ENCODE measurements at regions not wholly inside any gene's neighbourhood (a gene's known extent, or its start where the extent isn't known, plus 50 kb on each side); places are given as distances from the start of the nearest gene placed in this dataset.
A peak's percentile ranks its signal among the peaks of the same experiment; 100 is the strongest.

- Histone ChIP-seq H3K4me2 (ENCODE audit: insufficient read depth in 1 of 2, low read depth in 2 of 2, low read length in 2 of 2) (0 out of 4 replicates have a peak overlapping the region, but pooled peaks of 1 of the 2 experiments have one; percentile 1), H3K9me3 (ENCODE audit: insufficient read depth in 2 of 2, low read depth in 1 of 2, low read length in 1 of 2) (no peaks in the 10 kb centered on the region), H3K79me1 (ENCODE audit: low read depth, low read length) (no peaks in the 10 kb centered on the region), H2BK20ac (ENCODE audit: low read length) (no peak overlapping the region), H3K23ac (ENCODE audit: insufficient read length) (no peak overlapping the region), H4K20me1 (replicated peaks in 1 of 2; ENCODE audit: control insufficient read depth in 1 of 2, insufficient read depth in 2 of 2, low read length in 2 of 2) (no peaks in the 10 kb centered on the region), H4K8ac (ENCODE audit: extremely low read depth, insufficient read depth, low read length) (no peak overlapping the region), H2BK120ac (replicated peaks; ENCODE audit: low read depth, low read length) (no peak overlapping the region), H3K79me2 (ENCODE audit: control insufficient read depth in 1 of 2, insufficient read depth in 2 of 2, low read length in 2 of 2) (no peaks in the 10 kb centered on the region), H2BK5ac (ENCODE audit: low read depth, low read length) (no peak overlapping the region), H3K36me3 (ENCODE audit: control insufficient read depth in 2 of 4, insufficient read depth in 4 of 4, low read length in 3 of 4) (no peaks in the 10 kb centered on the region), H2AK5ac (ENCODE audit: low read depth, low read length) (no peak overlapping the region), H3K27ac (ENCODE audit: low read depth, low read length) (no peak overlapping the region), H3K23me2 (ENCODE audit: low read depth, low read length) (no peaks in the 10 kb centered on the region), H3K18ac (ENCODE audit: extremely low read depth, low read length) (no peak overlapping the region; the same call in 1 of the 2 replicates), H3K56ac (replicated peaks; ENCODE audit: insufficient read length, low read depth, low read length) (no peak overlapping the region), H2AFZ (ENCODE audit: low read length) (no peak overlapping the region), H2BK15ac (ENCODE audit: low read length) (no peak overlapping the region), H3K9ac (replicated peaks in 1 of 4; ENCODE audit: extremely low read depth in 1 of 4, low read depth in 3 of 4, low read length in 3 of 4) (no peak overlapping the region), H4K5ac (ENCODE audit: insufficient read length, low read depth, low read length) (no peak overlapping the region), H3K4me1 (replicated peaks in 1 of 4; ENCODE audit: control insufficient read depth in 3 of 4, insufficient read depth in 4 of 4, low read length in 3 of 4) (peaks cover 0 to 3% (median 0%) of the 10 kb centered on the region in 4 experiments; a peak in 1 of 7 replicates), H2BK12ac (ENCODE audit: low read depth, low read length) (no peak overlapping the region), H3K27me3 (replicated peaks in 1 of 4; ENCODE audit: control insufficient read depth in 3 of 4, extremely low read depth in 1 of 4, insufficient read depth in 3 of 4, low read length in 3 of 4) (no peaks in the 10 kb centered on the region), H3K14ac (ENCODE audit: insufficient read length) (no peak overlapping the region), H3K4ac (replicated peaks; ENCODE audit: insufficient read length, low read depth, low read length) (no peak overlapping the region), H4K91ac (replicated peaks; ENCODE audit: insufficient read length, low read length) (no peak overlapping the region), H3K4me3 (ENCODE audit: extremely low read depth in 1 of 4, insufficient read depth in 2 of 4, low read depth in 3 of 4, low read length in 4 of 4) (no peak overlapping the region)
- ChIA-PET POLR2A (ENCODE audit: partially characterized antibody) (no interaction called here), CTCF (ENCODE audit: partially characterized antibody) (no interaction called here)
- WGBS, 2 experiments (ENCODE audit: extremely low coverage in 1 of 2, insufficient coverage in 1 of 2, insufficient read length in 1 of 2, insufficient replicate concordance in 2 of 2, low coverage in 1 of 2, low lambda C conversion rate in 2 of 2, missing lambda C conversion rate in 1 of 2) = 67% methylated on average over 2 of the region's 2 CpGs; no CpG with 5 or more reads in 1 of the 2 experiments
- TF ChIP-seq NANOG (IDR thresholded peaks at IDR 0.05; ENCODE audit: insufficient read depth, low read depth, low read length, poor library complexity, severe bottlenecking) = no peak
- TF ChIP-seq RXRA (IDR thresholded peaks at IDR 0.05; ENCODE audit: insufficient read depth, low read depth, low read length) = no peak
- no peak for TF ChIP-seq SAP30 (IDR thresholded peaks at IDR 0.05; ENCODE audit: insufficient read depth, insufficient replicate concordance, low read length)
- TF ChIP-seq CBX5 (IDR thresholded peaks at IDR 0.05; ENCODE audit: low read depth, low read length) = no peak
- TF ChIP-seq KDM1A (IDR thresholded peaks at IDR 0.05; ENCODE audit: borderline replicate concordance, low read length) = no peak
- DNase-seq (ENCODE audit: low read depth in 1 of 2, low spot score in 2 of 2) (no peak), FAIRE-seq (no peak)
Measured at GRCh38 chr7:94792241-94792640, 115.2 kb upstream of the PPP1R9A start.

All from H1 (cell line).